ENCODE measurements at regions not wholly inside any gene's neighbourhood (a gene's known extent, or its start where the extent isn't known, plus 50 kb on each side); places are given as distances from the start of the nearest gene placed in this dataset.

GRCh38 chr16:14370736-14371234, 259.3 kb downstream of the PARN start:
- H3K27ac ChIP-seq (ENCODE audit: low read depth, low read length), result no peak overlapping the region

GRCh38 chr16:14369734-14370598, 260.1 kb downstream of the PARN start:
- no peaks in the 10 kb centered on the region for H3K79me1 ChIP-seq (ENCODE audit: low read length)

More at GRCh38 chr16:14370736-14371234, 259.3 kb downstream of the PARN start:
- Histone ChIP-seq H3K4ac (ENCODE audit: low read depth, low read length) (no peak overlapping the region), H3K9ac (ENCODE audit: low read length) (no peak overlapping the region), H2AK5ac (ENCODE audit: low read length) (no peak overlapping the region), H3K23ac (ENCODE audit: low read length) (no peak overlapping the region), H3K4me3 (ENCODE audit: low read length) (no peak overlapping the region), H3K79me1 (ENCODE audit: low read length) (no peaks in the 10 kb centered on the region), H3K56ac (ENCODE audit: low read length) (no peak overlapping the region), H3K27me3 (ENCODE audit: insufficient read depth, low read length, poor library complexity) (no peaks in the 10 kb centered on the region), H4K8ac (ENCODE audit: low read depth, low read length) (no peak overlapping the region), H3K18ac (ENCODE audit: low read length) (no peak overlapping the region), H4K5ac (ENCODE audit: low read length) (no peak overlapping the region), H3K79me2 (ENCODE audit: control insufficient read depth, insufficient read depth, low read length) (no peaks in the 10 kb centered on the region), H3K36me3 (ENCODE audit: control insufficient read depth, insufficient read depth, low read length) (no peaks in the 10 kb centered on the region), H3K4me2 (ENCODE audit: low read length) (no peak overlapping the region), H2BK15ac (replicated peaks; ENCODE audit: low read depth) (no peak overlapping the region), H2BK120ac (ENCODE audit: low read depth, low read length) (no peak overlapping the region), H2BK5ac (ENCODE audit: low read length) (no peak overlapping the region), H3K4me1 (ENCODE audit: control insufficient read depth, low read depth, low read length) (no peaks in the 10 kb centered on the region)
- DNase-seq, result no peak
- no CpG with 5 or more reads among the region's 7 CpGs for WGBS (ENCODE audit: extremely low coverage, insufficient coverage, low lambda C conversion rate)

GRCh38 chr16:14368399-14368798, 261.7 kb downstream of the PARN start:
- Histone ChIP-seq H3K27ac (ENCODE audit: low read depth, low read length) (no peak overlapping the region), H3K79me2 (ENCODE audit: control insufficient read depth, insufficient read depth, low read length) (no peaks in the 10 kb centered on the region), H3K23ac (ENCODE audit: low read length) (no peak overlapping the region), H2AK5ac (ENCODE audit: low read length) (no peak overlapping the region), H3K9ac (ENCODE audit: low read length) (no peak overlapping the region), H3K4me1 (ENCODE audit: control insufficient read depth, low read depth, low read length) (no peaks in the 10 kb centered on the region), H3K56ac (ENCODE audit: low read length) (no peak overlapping the region), H3K79me1 (ENCODE audit: low read length) (no peaks in the 10 kb centered on the region), H4K8ac (ENCODE audit: low read depth, low read length) (no peak overlapping the region), H3K4me2 (ENCODE audit: low read length) (no peak overlapping the region), H3K4me3 (ENCODE audit: low read length) (no peak overlapping the region), H3K18ac (ENCODE audit: low read length) (no peak overlapping the region), H3K27me3 (ENCODE audit: insufficient read depth, low read length, poor library complexity) (no peaks in the 10 kb centered on the region), H2BK5ac (ENCODE audit: low read length) (no peak overlapping the region), H2BK15ac (replicated peaks; ENCODE audit: low read depth) (no peak overlapping the region), H3K4ac (ENCODE audit: low read depth, low read length) (no peak overlapping the region), H3K36me3 (ENCODE audit: control insufficient read depth, insufficient read depth, low read length) (no peaks in the 10 kb centered on the region), H4K5ac (ENCODE audit: low read length) (no peak overlapping the region), H2BK120ac (ENCODE audit: low read depth, low read length) (no peak overlapping the region)
- WGBS (ENCODE audit: extremely low coverage, insufficient coverage, low lambda C conversion rate), result no CpG with 5 or more reads among the region's 3 CpGs
- no peak for DNase-seq

More at GRCh38 chr16:14369734-14370598, 260.1 kb downstream of the PARN start:
- H2AK5ac ChIP-seq (ENCODE audit: low read length), result no peak overlapping the region
- WGBS (ENCODE audit: extremely low coverage, insufficient coverage, low lambda C conversion rate), result no CpG with 5 or more reads among the region's 26 CpGs
- H3K9ac ChIP-seq (ENCODE audit: low read length), result no peak overlapping the region
- H3K36me3 ChIP-seq (ENCODE audit: control insufficient read depth, insufficient read depth, low read length), result no peaks in the 10 kb centered on the region
- no peak overlapping the region for H3K27ac ChIP-seq (ENCODE audit: low read depth, low read length)
- no peak overlapping the region for H4K8ac ChIP-seq (ENCODE audit: low read depth, low read length)
- no peak overlapping the region for H3K4me3 ChIP-seq (ENCODE audit: low read length)
- H3K4ac ChIP-seq (ENCODE audit: low read depth, low read length), result no peak overlapping the region
- no peaks in the 10 kb centered on the region for H3K4me1 ChIP-seq (ENCODE audit: control insufficient read depth, low read depth, low read length)
- no peak overlapping the region for H3K4me2 ChIP-seq (ENCODE audit: low read length)
- H3K56ac ChIP-seq (ENCODE audit: low read length), result no peak overlapping the region
- H2BK120ac ChIP-seq (ENCODE audit: low read depth, low read length), result no peak overlapping the region
- no peaks in the 10 kb centered on the region for H3K27me3 ChIP-seq (ENCODE audit: insufficient read depth, low read length, poor library complexity)
- no peak overlapping the region for H2BK5ac ChIP-seq (ENCODE audit: low read length)
- H3K18ac ChIP-seq (ENCODE audit: low read length), result no peak overlapping the region
- H3K79me2 ChIP-seq (ENCODE audit: control insufficient read depth, insufficient read depth, low read length), result no peaks in the 10 kb centered on the region
- H3K23ac ChIP-seq (ENCODE audit: low read length), result no peak overlapping the region
- H2BK15ac ChIP-seq (replicated peaks; ENCODE audit: low read depth), result no peak overlapping the region
- no peak for DNase-seq
- no peak overlapping the region for H4K5ac ChIP-seq (ENCODE audit: low read length)

GRCh38 chr16:14366974-14367707, 262.9 kb downstream of the PARN start:
- Histone ChIP-seq H4K5ac (ENCODE audit: low read length) (no peak overlapping the region), H3K23ac (ENCODE audit: low read length) (no peak overlapping the region), H3K27me3 (ENCODE audit: insufficient read depth, low read length, poor library complexity) (no peaks in the 10 kb centered on the region), H3K36me3 (ENCODE audit: control insufficient read depth, insufficient read depth, low read length) (no peaks in the 10 kb centered on the region), H3K4me2 (ENCODE audit: low read length) (no peak overlapping the region), H4K8ac (ENCODE audit: low read depth, low read length) (no peak overlapping the region), H3K4me1 (ENCODE audit: control insufficient read depth, low read depth, low read length) (no peaks in the 10 kb centered on the region), H2BK15ac (replicated peaks; ENCODE audit: low read depth) (no peak overlapping the region), H3K79me1 (ENCODE audit: low read length) (no peaks in the 10 kb centered on the region), H3K79me2 (ENCODE audit: control insufficient read depth, insufficient read depth, low read length) (no peaks in the 10 kb centered on the region), H3K27ac (ENCODE audit: low read depth, low read length) (no peak overlapping the region), H2BK120ac (ENCODE audit: low read depth, low read length) (no peak overlapping the region), H3K4ac (ENCODE audit: low read depth, low read length) (no peak overlapping the region), H2AK5ac (ENCODE audit: low read length) (no peak overlapping the region), H3K4me3 (ENCODE audit: low read length) (no peak overlapping the region), H3K18ac (ENCODE audit: low read length) (no peak overlapping the region), H2BK5ac (ENCODE audit: low read length) (no peak overlapping the region), H3K56ac (ENCODE audit: low read length) (no peak overlapping the region), H3K9ac (ENCODE audit: low read length) (no peak overlapping the region)
- WGBS (ENCODE audit: extremely low coverage, insufficient coverage, low lambda C conversion rate), result no CpG with 5 or more reads among the region's 10 CpGs
- no peak for DNase-seq

DNA sequence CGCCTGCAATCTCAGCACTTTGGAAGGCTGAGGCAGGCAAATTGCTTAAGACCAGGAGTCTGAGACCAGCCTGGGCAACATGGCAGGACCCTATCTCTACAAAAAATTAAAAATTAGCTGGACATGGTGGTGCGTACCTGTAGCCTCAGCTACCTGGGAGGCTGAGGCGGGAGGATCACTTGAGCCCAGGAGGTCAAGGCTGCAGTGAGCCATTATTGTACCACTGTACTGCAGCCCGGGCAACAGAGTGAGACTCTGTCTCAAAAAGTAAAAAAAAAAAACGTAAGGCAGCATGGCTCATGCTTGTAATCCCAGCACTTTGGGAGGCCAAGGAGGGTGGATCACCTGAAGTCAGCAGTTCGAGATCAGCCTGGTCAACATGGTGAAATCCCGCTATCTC, 263.6 kb downstream of the PARN start:
- no CpG with 5 or more reads among the region's 7 CpGs for WGBS (ENCODE audit: extremely low coverage, insufficient coverage, low lambda C conversion rate)
- Histone ChIP-seq H3K4ac (ENCODE audit: low read depth, low read length) (no peak overlapping the region), H3K79me1 (ENCODE audit: low read length) (no peaks in the 10 kb centered on the region), H2BK5ac (ENCODE audit: low read length) (no peak overlapping the region), H3K4me3 (ENCODE audit: low read length) (no peak overlapping the region), H4K5ac (ENCODE audit: low read length) (no peak overlapping the region), H3K23ac (ENCODE audit: low read length) (no peak overlapping the region), H3K27me3 (ENCODE audit: insufficient read depth, low read length, poor library complexity) (no peaks in the 10 kb centered on the region), H3K56ac (ENCODE audit: low read length) (no peak overlapping the region), H3K79me2 (ENCODE audit: control insufficient read depth, insufficient read depth, low read length) (no peaks in the 10 kb centered on the region), H3K18ac (ENCODE audit: low read length) (no peak overlapping the region), H2BK15ac (replicated peaks; ENCODE audit: low read depth) (no peak overlapping the region), H3K27ac (ENCODE audit: low read depth, low read length) (no peak overlapping the region), H2AK5ac (ENCODE audit: low read length) (no peak overlapping the region), H4K8ac (ENCODE audit: low read depth, low read length) (no peak overlapping the region), H3K36me3 (ENCODE audit: control insufficient read depth, insufficient read depth, low read length) (no peaks in the 10 kb centered on the region), H2BK120ac (ENCODE audit: low read depth, low read length) (no peak overlapping the region), H3K9ac (ENCODE audit: low read length) (no peak overlapping the region), H3K4me1 (ENCODE audit: control insufficient read depth, low read depth, low read length) (no peaks in the 10 kb centered on the region), H3K4me2 (ENCODE audit: low read length) (no peak overlapping the region)
- no peak for DNase-seq
